GM21717 (cell line): ENCODE measurements at regions not wholly inside any gene's neighbourhood (a gene's known extent, or its start where the extent isn't known, plus 50 kb on each side); places are given as distances from the start of the nearest gene placed in this dataset.
"Not testable (repeated sequence)": the region's sequence is repeated elsewhere in the genome, so short reads cannot be mapped to it uniquely, and the experiment has no call there.

Experiments used
- ATAC-seq: cut with Tn5 transposase; IDR thresholded peaks from one replicate; pipeline ENCODE4 v1.9.1; 2021; ENCODE audit warnings: mild to moderate bottlenecking, moderate library complexity; ENCODE audit not compliant: unreplicated experiment

- no peak for ATAC-seq
Observed at GRCh38 chr22:48936391-48936790, 891.3 kb downstream of the BRD1 start.

GRCh38 chr22:48934446-48934845 lies 893.2 kb downstream of the BRD1 start:
- no peak for ATAC-seq

- ATAC-seq, result no peak
Observed at GRCh38 chr22:48931452-48931851, 896.2 kb downstream of the BRD1 start.

GRCh38 chr22:48929276-48929790 lies 898.3 kb downstream of the BRD1 start:
- no peak for ATAC-seq

- ATAC-seq, result no peak
Observed at GRCh38 chr22:48927591-48927990, 900.1 kb downstream of the BRD1 start.

- ATAC-seq, result no peak
Observed at GRCh38 chr22:48926643-48927042, 901.0 kb downstream of the BRD1 start.

- ATAC-seq, result no peak
Observed at GRCh38 chr22:48926136-48926535, 901.5 kb downstream of the BRD1 start.

GRCh38 chr22:48925450-48925849 lies 902.2 kb downstream of the BRD1 start:
- no peak for ATAC-seq

GRCh38 chr22:48923996-48924395 lies 903.7 kb downstream of the BRD1 start:
- ATAC-seq, result no peak

GRCh38 chr22:48923165-48923865 lies 904.4 kb downstream of the BRD1 start:
- ATAC-seq, result no peak

GRCh38 chr22:48921411-48921903 lies 906.2 kb downstream of the BRD1 start:
- ATAC-seq, result no peak

GRCh38 chr22:48920776-48921241 lies 906.9 kb downstream of the BRD1 start:
- no peak for ATAC-seq

- ATAC-seq, result no peak
Observed at GRCh38 chr22:48919851-48920589, 907.7 kb downstream of the BRD1 start.

GRCh38 chr22:48919187-48919590 lies 908.5 kb downstream of the BRD1 start:
- no peak for ATAC-seq

- ATAC-seq, result no peak
Observed at GRCh38 chr22:48918585-48919186, 909.0 kb downstream of the BRD1 start.

GRCh38 chr22:48912356-48913066 lies 915.2 kb downstream of the BRD1 start:
- ATAC-seq, result not testable (repeated sequence)

GRCh38 chr22:48911647-48912046 lies 916.0 kb downstream of the BRD1 start:
- not testable (repeated sequence) for ATAC-seq

GRCh38 chr22:48911067-48911466 lies 916.6 kb downstream of the BRD1 start:
- ATAC-seq, result not testable (repeated sequence)

GRCh38 chr22:48908547-48908946 lies 919.1 kb downstream of the BRD1 start:
- ATAC-seq, result no peak

GRCh38 chr22:48907591-48907990 lies 920.1 kb downstream of the BRD1 start:
- ATAC-seq, result no peak
